ENCODE measurements at regions not wholly inside any gene's neighbourhood (a gene's known extent, or its start where the extent isn't known, plus 50 kb on each side); places are given as distances from the start of the nearest gene placed in this dataset.
"Not testable (repeated sequence)": the region's sequence is repeated elsewhere in the genome, so short reads cannot be mapped to it uniquely, and the experiment has no call there.

GRCh38 chr9:71515107-71515506 lies 253.2 kb downstream of the CEMIP2 start:
- TF ChIP-seq CTCF (IDR thresholded peaks at IDR 0.05; ENCODE audit: low read depth, low read length, missing control alignments) = no peak
- H3K4me3 ChIP-seq (ENCODE audit: low read depth, low read length) = no peak overlapping the region
- DNase-seq (ENCODE audit: low read depth) = no peak

GRCh38 chr9:71514344-71514975 lies 253.9 kb downstream of the CEMIP2 start:
- H3K4me3 ChIP-seq (ENCODE audit: low read depth, low read length) = no peak overlapping the region
- DNase-seq (ENCODE audit: low read depth) = no peak
- no peak for TF ChIP-seq CTCF (IDR thresholded peaks at IDR 0.05; ENCODE audit: low read depth, low read length, missing control alignments)

GRCh38 chr9:71509054-71509453 lies 259.3 kb downstream of the CEMIP2 start:
- H3K4me3 ChIP-seq (ENCODE audit: low read depth, low read length) = no peak overlapping the region
- no peak for TF ChIP-seq CTCF (IDR thresholded peaks at IDR 0.05; ENCODE audit: low read depth, low read length, missing control alignments)
- DNase-seq (ENCODE audit: low read depth) = no peak

- not testable (repeated sequence) for H3K4me3 ChIP-seq (ENCODE audit: low read depth, low read length); DNase-seq (ENCODE audit: low read depth)
Measured at GRCh38 chr9:71508141-71508540, 260.2 kb downstream of the CEMIP2 start.

GRCh38 chr9:71506821-71507220 lies 261.5 kb downstream of the CEMIP2 start:
- DNase-seq (ENCODE audit: low read depth) = no peak
- no peak overlapping the region for H3K4me3 ChIP-seq (ENCODE audit: low read depth, low read length)
- no peak for TF ChIP-seq CTCF (IDR thresholded peaks at IDR 0.05; ENCODE audit: low read depth, low read length, missing control alignments)

GRCh38 chr9:71504636-71505035 lies 263.7 kb downstream of the CEMIP2 start:
- H3K4me3 ChIP-seq (ENCODE audit: low read depth, low read length) = no peak overlapping the region
- TF ChIP-seq CTCF (IDR thresholded peaks at IDR 0.05; ENCODE audit: low read depth, low read length, missing control alignments) = no peak
- no peak for DNase-seq (ENCODE audit: low read depth)

GRCh38 chr9:71498691-71499090 lies 269.6 kb downstream of the CEMIP2 start:
- no peak for TF ChIP-seq CTCF (IDR thresholded peaks at IDR 0.05; ENCODE audit: low read depth, low read length, missing control alignments)

More at GRCh38 chr9:71498691-71499090, 269.6 kb downstream of the CEMIP2 start:
- no peak for DNase-seq (ENCODE audit: low read depth)
- H3K4me3 ChIP-seq (ENCODE audit: low read depth, low read length) = no peak overlapping the region

Measured in GM12864 (cell line).